GM23248 (cell line): ENCODE measurements at regions not wholly inside any gene's neighbourhood (a gene's known extent, or its start where the extent isn't known, plus 50 kb on each side); places are given as distances from the start of the nearest gene placed in this dataset.

Experiments used
- DNase-seq: peaks from one replicate; pipeline ENCODE4 v3.0.0-alpha.2; 2015
- H2AFZ ChIP-seq: fragments of 200-600 bp; sonication (generic); 2 replicates; pipeline ENCODE4 v1.6.1; 2016; ENCODE audit warnings: antibody characterized with exemption
- H3F3A ChIP-seq: fragments of 200-600 bp; sonication (generic); 2 replicates; pipeline ENCODE4 v1.6.1; 2016; ENCODE audit warnings: mild to moderate bottlenecking, antibody characterized with exemption, mixed run types; ENCODE audit not compliant: insufficient read depth
- H3K27ac ChIP-seq: fragments of 200-600 bp; sonication (generic); 2 replicates; pipeline ENCODE4 v1.5.1; 2016; ENCODE audit warnings: mild to moderate bottlenecking
- H3K27me3 ChIP-seq: fragments of 200-600 bp; sonication (generic); replicated peaks from 2 replicates; pipeline ENCODE4 v1.6.1; 2016; ENCODE audit warnings: mild to moderate bottlenecking; ENCODE audit not compliant: insufficient read depth
- H3K36me3 ChIP-seq: fragments of 200-600 bp; sonication (generic); 2 replicates; pipeline ENCODE4 v1.6.1; 2016; ENCODE audit warnings: low read depth, mild to moderate bottlenecking
- H3K4me1 ChIP-seq: fragments of 200-600 bp; sonication (generic); 2 replicates; pipeline ENCODE4 v1.6.1; 2016; ENCODE audit warnings: mild to moderate bottlenecking; ENCODE audit not compliant: insufficient read depth
- H3K4me2 ChIP-seq: fragments of 200-600 bp; sonication (generic); one replicate; pipeline ENCODE4 v1.6.1; 2016; ENCODE audit warnings: mild to moderate bottlenecking; ENCODE audit not compliant: unreplicated experiment
- H3K4me3 ChIP-seq: fragments of 200-600 bp; sonication (generic); 2 replicates; pipeline ENCODE4 v1.5.1; 2016; ENCODE audit warnings: mild to moderate bottlenecking
- H3K79me2 ChIP-seq: fragments of 200-600 bp; sonication (generic); 2 replicates; pipeline ENCODE4 v1.6.1; 2016; ENCODE audit warnings: mild to moderate bottlenecking; ENCODE audit not compliant: insufficient read depth
- H3K9ac ChIP-seq: fragments of 200-600 bp; sonication (generic); 2 replicates; pipeline ENCODE4 v1.6.1; 2016; ENCODE audit warnings: mild to moderate bottlenecking
- H3K9me2 ChIP-seq: fragments of 200-600 bp; sonication (generic); 2 replicates; pipeline ENCODE4 v1.6.1; 2016; ENCODE audit warnings: mixed run types, mild to moderate bottlenecking, moderate library complexity; ENCODE audit not compliant: insufficient read depth
- H3K9me3 ChIP-seq: fragments of 200-600 bp; sonication (generic); one replicate; pipeline ENCODE4 v1.6.1; 2017; ENCODE audit warnings: low read depth
- H4K20me1 ChIP-seq: fragments of 200-600 bp; sonication (generic); 2 replicates; pipeline ENCODE4 v1.6.0; 2016; ENCODE audit not compliant: insufficient read depth
- EZH2 ChIP-seq: fragments of 200-600 bp; sonication (generic); IDR thresholded peaks from 2 replicates; pipeline ENCODE4 v1.6.1; 2018; ENCODE audit warnings: antibody characterized with exemption, mild to moderate bottlenecking; ENCODE audit not compliant: insufficient read depth, poor library complexity, severe bottlenecking
- EZH2phosphoT487 ChIP-seq: fragments of 200-600 bp; sonication (generic); IDR thresholded peaks from 2 replicates; pipeline ENCODE4 v1.6.1; 2018; ENCODE audit warnings: antibody characterized with exemption, moderate library complexity, mild to moderate bottlenecking, low read depth; ENCODE audit not compliant: insufficient read depth
- WGBS, 2 experiments: methylation state at CpG; one replicate each; pipeline ENCODE4 v1.1.6; 2015 to 2017; ENCODE audit warnings: low lambda C conversion rate in 2 of 2, low coverage in 1 of 2; ENCODE audit errors: missing lambda C conversion rate in 2 of 2; 5-methylcytosine and 5-hydroxymethylcytosine counted together
- in situ Hi-C: fragments of 300-500 bp; cut with MboI; formaldehyde crosslinking; loops from 2 replicates; pipeline ENCODE4 v1.15.0; 2020

DNA sequence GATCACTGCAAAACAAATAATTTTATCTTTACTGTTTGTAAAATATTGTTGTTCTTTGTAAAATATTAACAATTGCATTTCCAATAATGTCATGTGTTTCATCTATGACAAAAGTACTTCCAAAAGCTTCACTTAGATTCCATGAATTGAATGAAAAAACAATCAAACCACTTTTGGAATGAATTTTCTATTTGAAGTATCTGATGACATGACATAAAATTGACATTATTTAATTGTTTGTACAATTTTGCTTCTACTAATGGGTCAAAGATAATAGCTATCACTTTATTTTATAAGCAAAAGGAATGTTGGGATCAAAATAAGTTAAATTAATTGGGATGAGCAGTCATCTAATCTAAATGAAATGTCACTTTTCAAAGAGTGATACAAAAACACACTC lies 684.3 kb downstream of the NR2F1-AS1 start:
- Histone ChIP-seq H3K9ac (no peak overlapping the region), H3K27ac (no peak overlapping the region), H3K36me3 (no peaks in the 10 kb centered on the region), H3K4me3 (no peak overlapping the region), H2AFZ (no peak overlapping the region), H3K27me3 (no peaks in the 10 kb centered on the region), H3F3A (no peaks in the 10 kb centered on the region), H4K20me1 (no peaks in the 10 kb centered on the region), H3K9me3 (no peaks in the 10 kb centered on the region), H3K9me2 (no peaks in the 10 kb centered on the region), H3K79me2 (no peaks in the 10 kb centered on the region), H3K4me1 (no peaks in the 10 kb centered on the region), H3K4me2 (no peak overlapping the region)
- DNase-seq: no peak
- TF ChIP-seq EZH2 (no peak), EZH2phosphoT487 (no peak)
- in situ Hi-C loops: no loop called here

- TF ChIP-seq EZH2phosphoT487 (no peak), EZH2 (no peak)
- Histone ChIP-seq H3K4me2 (no peak overlapping the region), H3K36me3 (no peaks in the 10 kb centered on the region), H4K20me1 (no peaks in the 10 kb centered on the region), H3K27ac (no peak overlapping the region), H3K9ac (no peak overlapping the region), H3K9me3 (no peaks in the 10 kb centered on the region), H3F3A (0 out of 2 replicates have a peak, but pooled peaks cover 3% of the 10 kb centered on the region), H3K4me3 (no peak overlapping the region), H3K79me2 (no peaks in the 10 kb centered on the region), H3K4me1 (peaks cover 8% of the 10 kb centered on the region; the same call in 1 of the 2 replicates), H2AFZ (no peak overlapping the region), H3K27me3 (no peaks in the 10 kb centered on the region), H3K9me2 (no peaks in the 10 kb centered on the region)
- DNase-seq: peak; percentile 31
- WGBS, 2 experiments: 54 to 57% methylated on average over 2 of the region's 2 CpGs
- in situ Hi-C loops: no loop called here
These were observed 690.2 kb downstream of the NR2F1-AS1 start for GRCh38 chr5:92890841-92891244.

- Histone ChIP-seq H3K4me2 (no peak overlapping the region), H4K20me1 (no peaks in the 10 kb centered on the region), H3K36me3 (no peaks in the 10 kb centered on the region), H3K9me3 (no peaks in the 10 kb centered on the region), H3K27ac (no peak overlapping the region), H3F3A (0 out of 2 replicates have a peak, but pooled peaks cover 3% of the 10 kb centered on the region), H3K9ac (no peak overlapping the region), H3K4me1 (peaks cover 12% of the 10 kb centered on the region; the same call in 1 of the 2 replicates), H3K27me3 (no peaks in the 10 kb centered on the region), H3K9me2 (no peaks in the 10 kb centered on the region), H3K4me3 (no peak overlapping the region), H2AFZ (no peak overlapping the region), H3K79me2 (no peaks in the 10 kb centered on the region)
- in situ Hi-C loops: no loop called here
- no peak for DNase-seq
- TF ChIP-seq EZH2 (no peak), EZH2phosphoT487 (no peak)
- 87 to 88% methylated on average over 1 of the region's 1 CpG for WGBS, 2 experiments
These were observed 691.9 kb downstream of the NR2F1-AS1 start for GRCh38 chr5:92889140-92889539.

GRCh38 chr5:92887254-92887653 lies 693.8 kb downstream of the NR2F1-AS1 start:
- no peak overlapping the region for H2AFZ ChIP-seq
- H3F3A ChIP-seq: 0 out of 2 replicates have a peak, but pooled peaks cover 3% of the 10 kb centered on the region
- DNase-seq: no peak
- H3K9ac ChIP-seq: no peak overlapping the region
- no peaks in the 10 kb centered on the region for H4K20me1 ChIP-seq
- no peaks in the 10 kb centered on the region for H3K79me2 ChIP-seq
- TF ChIP-seq EZH2 (no peak), EZH2phosphoT487 (no peak)
- no peaks in the 10 kb centered on the region for H3K27me3 ChIP-seq
- no peaks in the 10 kb centered on the region for H3K9me2 ChIP-seq
- in situ Hi-C loops: no loop called here
- no peak overlapping the region for H3K4me2 ChIP-seq
- H3K27ac ChIP-seq: no peak overlapping the region
- WGBS, 2 experiments: 79 to 89% methylated on average over 2 of the region's 2 CpGs
- H3K9me3 ChIP-seq: no peaks in the 10 kb centered on the region
- no peak overlapping the region for H3K4me3 ChIP-seq
- no peaks in the 10 kb centered on the region for H3K36me3 ChIP-seq
- peaks cover 12% of the 10 kb centered on the region; the same call in 1 of the 2 replicates for H3K4me1 ChIP-seq

- Histone ChIP-seq H3K9me3 (no peaks in the 10 kb centered on the region), H3K27ac (no peak overlapping the region), H3F3A (0 out of 2 replicates have a peak, but pooled peaks cover 3% of the 10 kb centered on the region), H3K9ac (no peak overlapping the region), H3K79me2 (no peaks in the 10 kb centered on the region), H3K27me3 (no peaks in the 10 kb centered on the region), H3K9me2 (no peaks in the 10 kb centered on the region), H4K20me1 (no peaks in the 10 kb centered on the region), H2AFZ (no peak overlapping the region), H3K4me1 (peaks cover 12% of the 10 kb centered on the region; the same call in 1 of the 2 replicates), H3K4me3 (no peak overlapping the region), H3K36me3 (no peaks in the 10 kb centered on the region), H3K4me2 (no peak overlapping the region)
- in situ Hi-C loops: no loop called here
- no peak for TF ChIP-seq EZH2
- TF ChIP-seq EZH2phosphoT487: no peak
- 43 to 50% methylated on average over 3 of the region's 3 CpGs for WGBS, 2 experiments
- no peak for DNase-seq
These were observed 694.3 kb downstream of the NR2F1-AS1 start for GRCh38 chr5:92886751-92887150.
